ENCODE measurements at regions not wholly inside any gene's neighbourhood (a gene's known extent, or its start where the extent isn't known, plus 50 kb on each side); places are given as distances from the start of the nearest gene placed in this dataset.

- TF ChIP-seq ELK1 (IDR thresholded peaks at IDR 0.05; ENCODE audit: borderline replicate concordance, low read depth, low read length) (no peak), POLR2A (IDR thresholded peaks at IDR 0.05; ENCODE audit: low read depth, low read length) (no peak), SMC3 (IDR thresholded peaks at IDR 0.05; ENCODE audit: low read depth, low read length) (no peak)
- Histone ChIP-seq H3K79me1 (ENCODE audit: low read depth in 1 of 2, low read length in 2 of 2) (no peaks in the 10 kb centered on the region), H3K18ac (ENCODE audit: low read depth, low read length) (no peak overlapping the region), H2BK15ac (ENCODE audit: low read depth, low read length) (no peak overlapping the region), H3K27me3 (ENCODE audit: control insufficient read depth, insufficient read depth, low read length) (no peaks in the 10 kb centered on the region), H3K4ac (ENCODE audit: low read depth, low read length) (no peak overlapping the region), H4K20me1 (ENCODE audit: insufficient read depth, low read length) (no peaks in the 10 kb centered on the region), H3K9me3 (ENCODE audit: control insufficient read depth, insufficient read depth, low read length) (no peaks in the 10 kb centered on the region), H2AFZ (replicated peaks; ENCODE audit: low read length, poor library complexity) (no peak overlapping the region), H3K9me1 (ENCODE audit: insufficient read depth, low read length) (no peaks in the 10 kb centered on the region), H2BK5ac (ENCODE audit: low read depth, low read length, poor library complexity, severe bottlenecking) (no peak overlapping the region), H2AK5ac (ENCODE audit: low read depth, low read length) (no peak overlapping the region), H3K14ac (replicated peaks; ENCODE audit: low read depth, low read length) (no peak overlapping the region), H2BK120ac (ENCODE audit: low read depth, low read length) (no peak overlapping the region), H4K5ac (ENCODE audit: low read depth, low read length) (no peak overlapping the region), H3K4me2 (ENCODE audit: low read depth, low read length) (no peak overlapping the region), H3K27ac (ENCODE audit: insufficient read depth, low read length) (no peak overlapping the region), H3K4me3 (ENCODE audit: insufficient read depth, low read depth, low read length) (no peak overlapping the region), H4K91ac (ENCODE audit: insufficient read depth, low read depth, low read length) (no peak overlapping the region), H4K8ac (ENCODE audit: low read depth in 2 of 2, low read length in 2 of 2) (no peak overlapping the region), H3K36me3 (ENCODE audit: control insufficient read depth, insufficient read depth, low read length) (no peaks in the 10 kb centered on the region), H3K23ac (ENCODE audit: low read depth, low read length) (no peak overlapping the region), H3K9ac (ENCODE audit: low read depth, low read length) (no peak overlapping the region), H3K4me1 (ENCODE audit: control insufficient read depth, insufficient read depth, low read length) (no peaks in the 10 kb centered on the region), H3K56ac (ENCODE audit: extremely low read depth, insufficient read depth, low read length) (no peak overlapping the region), H2AK9ac (replicated peaks; ENCODE audit: low read depth, low read length, poor library complexity) (no peak overlapping the region), H2BK20ac (ENCODE audit: low read depth, low read length) (no peak overlapping the region)
- in situ Hi-C loops (cut with MboI; ENCODE audit: low sequenced_read_pairs) (no loop called here), intact Hi-C loops (cut with micrococcal nuclease) (no loop called here), dilution Hi-C loops (cut with HindIII; ENCODE audit: low sequenced_read_pairs, unreplicated experiment) (no loop called here)
- DNase-seq, result no peak
- POLR2A ChIA-PET (ENCODE audit: unreplicated experiment), result no interaction called here
- BruUV-seq (replicated peaks), result no TSS peak
- ATAC-seq (ENCODE audit: low read depth), result no peak
- CTCF ChIA-PET, result no interaction called here
- no CpG with 5 or more reads among the region's 2 CpGs for WGBS, 2 experiments (ENCODE audit: extremely low coverage in 2 of 2, insufficient read length in 1 of 2)
Measured at GRCh38 chr11:30172158-30172557, 58.7 kb upstream of the FSHB start.

Data from IMR-90 (cell line).